Skeletal muscle satellite cell (primary cell): ENCODE measurements at regions not wholly inside any gene's neighbourhood (a gene's known extent, or its start where the extent isn't known, plus 50 kb on each side); places are given as distances from the start of the nearest gene placed in this dataset.

Experiments
- H3K27me3 ChIP-seq: 2 replicates; pipeline ENCODE4 v1.7.0; 2013; ENCODE audit warnings: low read length; ENCODE audit not compliant: control insufficient read depth, insufficient read depth
- H3K36me3 ChIP-seq: 2 replicates; pipeline ENCODE4 v1.7.0; 2013; ENCODE audit warnings: mild to moderate bottlenecking, control low read depth, low read length; ENCODE audit not compliant: insufficient read depth
- H3K4me1 ChIP-seq: 2 replicates; pipeline ENCODE4 v1.7.0; 2013; ENCODE audit warnings: low read length; ENCODE audit not compliant: control insufficient read depth, insufficient read depth
- H3K4me2 ChIP-seq: 2 replicates; pipeline ENCODE4 v1.7.0; 2013; ENCODE audit warnings: mild to moderate bottlenecking, low read length
- H3K4me3 ChIP-seq: 2 replicates; pipeline ENCODE4 v1.7.0; 2013; ENCODE audit warnings: low read length
- H3K9ac ChIP-seq: 2 replicates; pipeline ENCODE4 v1.7.0; 2013; ENCODE audit warnings: mild to moderate bottlenecking, low read depth, low read length, moderate library complexity
- H3K9me3 ChIP-seq: replicated peaks from 2 replicates; pipeline ENCODE4 v1.7.0; 2013; ENCODE audit warnings: mild to moderate bottlenecking, control low read depth, low read length

- H3K4me2 ChIP-seq = peak overlapping the region; percentile 33
- H3K36me3 ChIP-seq = no peaks in the 10 kb centered on the region
- no peaks in the 10 kb centered on the region for H3K4me1 ChIP-seq
- H3K4me3 ChIP-seq = no peak overlapping the region
- H3K9me3 ChIP-seq = no peaks in the 10 kb centered on the region
- no peak overlapping the region for H3K9ac ChIP-seq
- H3K27me3 ChIP-seq = no peaks in the 10 kb centered on the region
Measured at GRCh38 chr10:53025172-53025711, 252.7 kb upstream of the MBL2 start.

GRCh38 chr10:53023411-53023810 lies 250.8 kb upstream of the MBL2 start:
- Histone ChIP-seq H3K4me2 (no peak overlapping the region), H3K27me3 (no peaks in the 10 kb centered on the region), H3K9ac (no peak overlapping the region), H3K4me3 (no peak overlapping the region), H3K36me3 (no peaks in the 10 kb centered on the region), H3K9me3 (no peaks in the 10 kb centered on the region), H3K4me1 (no peaks in the 10 kb centered on the region)

GRCh38 chr10:53022611-53023088 lies 250.1 kb upstream of the MBL2 start:
- no peak overlapping the region for H3K9ac ChIP-seq
- no peaks in the 10 kb centered on the region for H3K27me3 ChIP-seq
- H3K4me2 ChIP-seq = no peak overlapping the region
- no peaks in the 10 kb centered on the region for H3K36me3 ChIP-seq
- no peak overlapping the region for H3K4me3 ChIP-seq
- no peaks in the 10 kb centered on the region for H3K4me1 ChIP-seq
- no peaks in the 10 kb centered on the region for H3K9me3 ChIP-seq

GRCh38 chr10:53013201-53013810 lies 240.7 kb upstream of the MBL2 start:
- no peaks in the 10 kb centered on the region for H3K36me3 ChIP-seq
- no peak overlapping the region for H3K4me2 ChIP-seq
- no peak overlapping the region for H3K9ac ChIP-seq
- H3K9me3 ChIP-seq = peaks cover 6% of the 10 kb centered on the region
- no peaks in the 10 kb centered on the region for H3K27me3 ChIP-seq
- H3K4me1 ChIP-seq = no peaks in the 10 kb centered on the region
- no peak overlapping the region for H3K4me3 ChIP-seq

- H3K4me2 ChIP-seq = no peak overlapping the region
- H3K9me3 ChIP-seq = peaks cover 6% of the 10 kb centered on the region
- no peaks in the 10 kb centered on the region for H3K4me1 ChIP-seq
- H3K4me3 ChIP-seq = no peak overlapping the region
- H3K36me3 ChIP-seq = no peaks in the 10 kb centered on the region
- H3K9ac ChIP-seq = no peak overlapping the region
- no peaks in the 10 kb centered on the region for H3K27me3 ChIP-seq
Measured at GRCh38 chr10:53009961-53010907, 237.7 kb upstream of the MBL2 start.

GRCh38 chr10:53007527-53007842 lies 234.9 kb upstream of the MBL2 start:
- Histone ChIP-seq H3K27me3 (no peaks in the 10 kb centered on the region), H3K4me3 (no peak overlapping the region), H3K9me3 (no peaks in the 10 kb centered on the region), H3K9ac (no peak overlapping the region), H3K36me3 (no peaks in the 10 kb centered on the region), H3K4me2 (no peak overlapping the region), H3K4me1 (no peaks in the 10 kb centered on the region)

GRCh38 chr10:53006663-53007526 lies 234.3 kb upstream of the MBL2 start:
- H3K4me1 ChIP-seq = no peaks in the 10 kb centered on the region
- H3K9ac ChIP-seq = no peak overlapping the region
- H3K27me3 ChIP-seq = no peaks in the 10 kb centered on the region
- H3K4me3 ChIP-seq = no peak overlapping the region
- H3K9me3 ChIP-seq = no peaks in the 10 kb centered on the region
- no peak overlapping the region for H3K4me2 ChIP-seq
- H3K36me3 ChIP-seq = no peaks in the 10 kb centered on the region

GRCh38 chr10:53005612-53006345 lies 233.2 kb upstream of the MBL2 start:
- Histone ChIP-seq H3K4me3 (no peak overlapping the region), H3K27me3 (no peaks in the 10 kb centered on the region), H3K9me3 (no peaks in the 10 kb centered on the region), H3K4me1 (no peaks in the 10 kb centered on the region), H3K9ac (no peak overlapping the region), H3K4me2 (no peak overlapping the region), H3K36me3 (no peaks in the 10 kb centered on the region)

- no peak overlapping the region for H3K4me2 ChIP-seq
- H3K9me3 ChIP-seq = no peaks in the 10 kb centered on the region
- H3K4me1 ChIP-seq = no peaks in the 10 kb centered on the region
- H3K27me3 ChIP-seq = no peaks in the 10 kb centered on the region
- H3K4me3 ChIP-seq = no peak overlapping the region
- H3K9ac ChIP-seq = no peak overlapping the region
- H3K36me3 ChIP-seq = no peaks in the 10 kb centered on the region
Measured at GRCh38 chr10:53003094-53003493, 230.5 kb upstream of the MBL2 start.

GRCh38 chr10:52999681-53000080 lies 227.1 kb upstream of the MBL2 start:
- no peak overlapping the region for H3K9ac ChIP-seq
- H3K9me3 ChIP-seq = peaks cover 8% of the 10 kb centered on the region
- H3K4me3 ChIP-seq = no peak overlapping the region
- H3K4me1 ChIP-seq = no peaks in the 10 kb centered on the region
- H3K36me3 ChIP-seq = no peaks in the 10 kb centered on the region
- no peak overlapping the region for H3K4me2 ChIP-seq
- no peaks in the 10 kb centered on the region for H3K27me3 ChIP-seq
